MM.1S (cell line): ENCODE measurements at regions not wholly inside any gene's neighbourhood (a gene's known extent, or its start where the extent isn't known, plus 50 kb on each side); places are given as distances from the start of the nearest gene placed in this dataset.

Experiments used
- DNase-seq: peaks from one replicate; pipeline ENCODE4 v3.0.0-alpha.2; 2015
- H2AFZ ChIP-seq: fragments of 300-600 bp; sonication (generic); 2 replicates; pipeline ENCODE4 v1.6.0; 2016; ENCODE audit warnings: antibody characterized with exemption, low read length
- H3F3A ChIP-seq: fragments of 300-600 bp; sonication (generic); 2 replicates; pipeline ENCODE4 v1.6.1; 2016; ENCODE audit warnings: mild to moderate bottlenecking, antibody characterized with exemption, low read length, moderate library complexity, mixed read lengths; ENCODE audit not compliant: insufficient read depth
- H3K27ac ChIP-seq: fragments of 300-600 bp; sonication (generic); 2 replicates; pipeline ENCODE4 v1.5.1; 2016; ENCODE audit warnings: mild to moderate bottlenecking, low read length
- H3K27me3 ChIP-seq: fragments of 300-600 bp; sonication (generic); replicated peaks from 2 replicates; pipeline ENCODE4 v1.6.0; 2016; ENCODE audit warnings: low read length; ENCODE audit not compliant: insufficient read depth
- H3K36me3 ChIP-seq: fragments of 300-600 bp; sonication (generic); replicated peaks from 2 replicates; pipeline ENCODE4 v1.6.1; 2016; ENCODE audit warnings: mild to moderate bottlenecking, low read length, mixed read lengths; ENCODE audit not compliant: insufficient read depth
- H3K4me1 ChIP-seq: fragments of 300-600 bp; sonication (generic); 2 replicates; pipeline ENCODE4 v1.6.1; 2016; ENCODE audit warnings: low read length, mixed read lengths
- H3K4me2 ChIP-seq: fragments of 300-600 bp; sonication (generic); 2 replicates; pipeline ENCODE4 v1.6.0; 2016; ENCODE audit warnings: low read depth, low read length
- H3K4me3 ChIP-seq: fragments of 300-600 bp; sonication (generic); 2 replicates; pipeline ENCODE4 v1.5.1; 2016; ENCODE audit warnings: low read length, mixed read lengths
- H3K79me2 ChIP-seq: fragments of 300-600 bp; sonication (generic); 2 replicates; pipeline ENCODE4 v1.6.1; 2016; ENCODE audit warnings: mixed run types, low read length, mixed read lengths
- H3K9ac ChIP-seq: fragments of 300-600 bp; sonication (generic); 2 replicates; pipeline ENCODE4 v1.6.1; 2016; ENCODE audit warnings: low read length, mixed read lengths
- H3K9me2 ChIP-seq: fragments of 300-600 bp; sonication (generic); replicated peaks from 2 replicates; pipeline ENCODE4 v1.6.1; 2016; ENCODE audit warnings: mild to moderate bottlenecking, low read length, mixed read lengths; ENCODE audit not compliant: insufficient read depth
- H3K9me3 ChIP-seq: fragments of 300-600 bp; sonication (generic); replicated peaks from 2 replicates; pipeline ENCODE4 v1.6.1; 2016; ENCODE audit warnings: mild to moderate bottlenecking, low read length, mixed read lengths; ENCODE audit not compliant: insufficient read depth
- H4K20me1 ChIP-seq: fragments of 300-600 bp; sonication (generic); 2 replicates; pipeline ENCODE4 v1.6.1; 2016; ENCODE audit warnings: mild to moderate bottlenecking, low read length, moderate library complexity, mixed read lengths; ENCODE audit not compliant: insufficient read depth
- EZH2 ChIP-seq: fragments of 300-600 bp; sonication (generic); optimal IDR thresholded peaks from 2 replicates; pipeline ENCODE3; 2017; ENCODE audit warnings: low read depth, mild to moderate bottlenecking, antibody characterized with exemption, low read length, mixed read lengths
- EZH2phosphoT487 ChIP-seq: fragments of 300-600 bp; sonication (generic); IDR thresholded peaks from 2 replicates; pipeline ENCODE4 v1.6.1; 2018; ENCODE audit warnings: antibody characterized with exemption, low read length
- TF ChIP-seq, protein P1 (sequence below): fragments of 300-600 bp; sonication (generic); IDR thresholded peaks from 2 replicates; pipeline ENCODE4 v1.5.1; 2016; ENCODE audit warnings: antibody characterized with exemption, low read length, mixed read lengths

DNA sequence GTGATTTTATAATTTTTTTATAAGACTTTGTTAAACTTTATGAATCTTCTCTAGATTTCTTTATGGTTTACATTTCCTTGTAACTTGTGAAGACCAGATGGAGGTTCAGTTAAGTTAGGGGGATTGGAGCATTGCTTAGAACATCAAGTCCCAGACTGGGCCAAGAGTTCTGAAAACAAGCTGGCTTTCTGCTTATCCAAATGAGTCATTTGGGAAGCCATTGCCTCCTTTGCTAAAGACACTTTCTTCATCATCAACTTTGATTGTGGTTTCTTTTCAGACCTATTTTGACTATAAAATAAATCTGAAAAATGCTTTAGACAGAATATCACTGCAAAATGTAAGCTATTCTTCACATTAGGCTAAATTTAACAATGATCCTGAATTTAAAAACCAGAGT lies 446.8 kb downstream of the USP25 start:
- Histone ChIP-seq H3K27ac (no peak overlapping the region), H2AFZ (no peak overlapping the region), H3K9me3 (no peaks in the 10 kb centered on the region), H4K20me1 (no peaks in the 10 kb centered on the region), H3K36me3 (no peaks in the 10 kb centered on the region), H3K9ac (no peak overlapping the region), H3K4me3 (no peak overlapping the region), H3K4me1 (peaks cover 15% of the 10 kb centered on the region), H3K79me2 (no peaks in the 10 kb centered on the region), H3K27me3 (no peaks in the 10 kb centered on the region), H3K4me2 (no peak overlapping the region), H3K9me2 (no peaks in the 10 kb centered on the region), H3F3A (no peaks in the 10 kb centered on the region)
- DNase-seq: no peak
- no peak for TF ChIP-seq EZH2
- no peak for TF ChIP-seq EZH2phosphoT487
- TF ChIP-seq, protein P1, sequence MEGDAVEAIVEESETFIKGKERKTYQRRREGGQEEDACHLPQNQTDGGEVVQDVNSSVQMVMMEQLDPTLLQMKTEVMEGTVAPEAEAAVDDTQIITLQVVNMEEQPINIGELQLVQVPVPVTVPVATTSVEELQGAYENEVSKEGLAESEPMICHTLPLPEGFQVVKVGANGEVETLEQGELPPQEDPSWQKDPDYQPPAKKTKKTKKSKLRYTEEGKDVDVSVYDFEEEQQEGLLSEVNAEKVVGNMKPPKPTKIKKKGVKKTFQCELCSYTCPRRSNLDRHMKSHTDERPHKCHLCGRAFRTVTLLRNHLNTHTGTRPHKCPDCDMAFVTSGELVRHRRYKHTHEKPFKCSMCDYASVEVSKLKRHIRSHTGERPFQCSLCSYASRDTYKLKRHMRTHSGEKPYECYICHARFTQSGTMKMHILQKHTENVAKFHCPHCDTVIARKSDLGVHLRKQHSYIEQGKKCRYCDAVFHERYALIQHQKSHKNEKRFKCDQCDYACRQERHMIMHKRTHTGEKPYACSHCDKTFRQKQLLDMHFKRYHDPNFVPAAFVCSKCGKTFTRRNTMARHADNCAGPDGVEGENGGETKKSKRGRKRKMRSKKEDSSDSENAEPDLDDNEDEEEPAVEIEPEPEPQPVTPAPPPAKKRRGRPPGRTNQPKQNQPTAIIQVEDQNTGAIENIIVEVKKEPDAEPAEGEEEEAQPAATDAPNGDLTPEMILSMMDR: no peak

DNA sequence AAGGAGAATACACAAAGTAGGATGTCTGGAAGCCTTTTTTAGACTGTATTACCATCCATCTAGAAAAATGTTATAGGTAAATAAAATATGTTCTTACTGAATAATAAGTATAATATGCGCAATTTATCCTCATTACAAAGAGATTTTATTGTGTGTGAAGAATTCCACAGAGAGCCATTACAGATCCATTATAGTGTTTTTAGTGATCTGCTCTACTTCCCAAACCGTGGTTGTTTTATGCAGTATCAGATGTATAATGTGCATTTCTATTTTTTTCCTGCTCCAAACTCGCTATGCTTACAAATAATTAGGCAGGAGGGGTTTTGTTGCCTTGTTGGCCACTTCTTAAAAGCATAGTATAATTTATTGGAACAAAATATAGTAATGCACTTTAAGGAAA lies 447.8 kb downstream of the USP25 start:
- Histone ChIP-seq H3K4me1 (peaks cover 15% of the 10 kb centered on the region), H3K4me2 (no peak overlapping the region), H3K79me2 (no peaks in the 10 kb centered on the region), H3K9ac (no peak overlapping the region), H3K9me3 (no peaks in the 10 kb centered on the region), H3K36me3 (no peaks in the 10 kb centered on the region), H3F3A (no peaks in the 10 kb centered on the region), H2AFZ (no peak overlapping the region), H3K9me2 (no peaks in the 10 kb centered on the region), H3K4me3 (no peak overlapping the region), H4K20me1 (no peaks in the 10 kb centered on the region), H3K27ac (no peak overlapping the region), H3K27me3 (no peaks in the 10 kb centered on the region)
- TF ChIP-seq, protein P1: no peak
- TF ChIP-seq EZH2 (no peak), EZH2phosphoT487 (no peak)
- DNase-seq: no peak

DNA sequence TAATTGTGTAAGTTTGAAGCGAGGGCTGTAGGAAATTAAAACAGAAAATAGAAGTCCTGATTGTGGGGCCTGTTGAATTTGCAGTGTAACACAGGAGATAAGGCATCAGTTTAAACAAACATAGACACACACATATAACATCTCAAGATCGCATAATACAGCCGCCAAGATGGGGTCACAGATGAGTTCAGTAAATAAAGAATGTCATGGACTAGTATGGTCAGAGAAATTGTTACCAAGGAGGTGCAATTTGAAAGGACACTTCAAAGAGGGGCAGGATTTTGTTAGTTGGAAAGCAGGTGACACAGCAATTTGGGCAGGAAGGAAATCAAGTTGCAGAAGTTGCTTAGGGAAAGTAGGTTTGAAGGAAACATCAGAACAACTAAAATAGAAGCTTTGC lies 450.0 kb downstream of the USP25 start:
- TF ChIP-seq EZH2phosphoT487: no peak
- TF ChIP-seq, protein P1: no peak
- TF ChIP-seq EZH2: no peak
- Histone ChIP-seq H2AFZ (peak overlapping the region; percentile 47), H4K20me1 (no peaks in the 10 kb centered on the region), H3K9me2 (no peaks in the 10 kb centered on the region), H3K27me3 (no peaks in the 10 kb centered on the region), H3K4me1 (peaks cover 15% of the 10 kb centered on the region), H3F3A (no peaks in the 10 kb centered on the region), H3K36me3 (no peaks in the 10 kb centered on the region), H3K79me2 (no peaks in the 10 kb centered on the region), H3K9ac (no peak overlapping the region), H3K4me3 (no peak overlapping the region), H3K27ac (no peak overlapping the region), H3K9me3 (no peaks in the 10 kb centered on the region), H3K4me2 (peak overlapping the region; percentile 46)
- DNase-seq: no peak
